CMK (cell line): ENCODE measurements at regions not wholly inside any gene's neighbourhood (a gene's known extent, or its start where the extent isn't known, plus 50 kb on each side); places are given as distances from the start of the nearest gene placed in this dataset.
A peak's percentile ranks its signal among the peaks of the same experiment; 100 is the strongest.

Experiments used
- DNase-seq: peaks from one replicate; pipeline ENCODE4 v3.0.0-alpha.2; 2010; ENCODE audit warnings: low read depth

DNA sequence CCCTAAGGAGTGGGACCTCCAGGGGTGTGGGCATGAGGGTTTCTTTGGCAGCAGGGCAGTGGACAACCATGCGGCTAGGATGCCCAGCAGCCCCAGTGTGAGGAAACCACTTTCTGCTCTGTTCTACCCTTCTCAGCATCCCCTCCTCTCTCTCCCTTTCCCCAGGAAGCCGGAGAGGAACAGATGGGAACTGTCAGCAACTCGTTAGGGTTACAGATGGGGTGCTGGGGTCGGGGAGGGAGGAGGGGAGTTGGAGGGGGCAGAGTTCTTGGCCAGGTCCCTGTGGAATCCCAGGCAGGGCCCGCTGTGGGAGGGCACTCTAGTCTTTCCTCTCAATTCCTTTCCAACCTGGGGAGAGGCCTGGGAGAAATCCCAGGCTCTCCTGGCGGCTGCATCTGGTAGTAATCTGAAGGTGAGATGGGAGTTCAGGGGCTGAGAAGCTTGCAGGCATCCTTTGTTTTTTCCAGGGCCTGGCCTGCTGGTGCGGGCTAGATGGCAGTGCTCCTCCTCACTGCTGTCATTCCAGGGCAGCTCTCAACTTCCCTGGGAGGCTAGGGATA, 93.9 kb upstream of the CSF3R start:
- no peak for DNase-seq

DNA sequence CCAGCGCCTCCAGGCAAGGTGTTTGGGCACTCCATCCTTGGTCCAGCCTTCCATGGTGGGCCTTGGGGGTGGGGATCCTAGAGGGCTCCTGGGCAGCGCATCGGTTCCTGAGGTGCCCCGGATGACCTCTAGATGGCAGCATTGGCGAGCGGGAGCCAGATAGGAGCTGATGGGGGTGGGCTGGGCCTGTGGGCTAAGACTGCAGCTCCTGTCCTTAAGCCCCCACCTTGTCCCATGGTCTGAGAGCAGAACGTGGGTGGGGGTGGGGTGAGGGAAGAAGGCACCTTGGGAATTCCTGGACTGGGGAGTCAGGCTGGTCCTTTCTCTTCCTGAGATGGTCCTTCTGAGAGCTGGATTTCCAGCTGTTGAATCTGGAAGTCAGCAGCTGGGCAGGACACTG, 93.4 kb upstream of the CSF3R start:
- DNase-seq: peak; percentile 12

DNA sequence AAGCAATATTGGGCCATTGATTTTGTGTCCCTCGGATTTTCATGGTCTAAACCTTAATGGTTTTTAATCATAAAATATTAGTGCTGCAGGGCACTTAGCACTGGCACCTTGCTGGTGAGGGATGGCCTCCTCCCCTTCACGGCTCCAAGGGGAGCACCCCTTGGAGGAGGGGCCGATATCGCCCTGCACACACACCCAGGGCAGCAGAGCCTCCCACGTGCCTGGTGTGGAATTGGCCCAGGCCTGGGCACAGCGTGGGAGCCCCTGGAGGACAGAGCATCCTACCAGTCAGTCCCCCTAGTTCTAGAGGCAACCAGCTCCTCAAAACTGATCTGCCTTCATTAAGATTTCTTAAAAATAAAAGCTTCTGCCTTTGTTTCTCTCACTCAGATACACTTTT, 90.7 kb upstream of the CSF3R start:
- DNase-seq: no peak

DNA sequence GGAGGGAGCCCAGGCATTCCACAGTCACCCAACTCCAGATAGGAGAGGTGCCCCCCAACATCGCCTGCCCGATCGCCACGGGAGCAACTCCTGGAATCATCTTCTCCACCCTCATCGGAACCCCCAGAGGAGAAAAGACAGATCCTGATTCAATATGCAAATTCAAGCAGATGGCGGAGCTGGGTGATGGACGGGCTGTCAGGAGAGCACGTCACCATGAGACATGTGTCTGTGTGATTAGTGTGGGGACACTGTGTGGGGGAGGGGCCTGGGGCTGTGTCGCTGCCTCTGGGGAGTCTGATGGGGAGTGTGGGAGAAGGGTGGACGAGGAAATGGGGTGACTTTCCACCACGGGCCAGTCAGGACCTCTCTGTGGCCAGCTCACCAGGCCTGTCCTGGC, 90.2 kb upstream of the CSF3R start:
- no peak for DNase-seq

DNA sequence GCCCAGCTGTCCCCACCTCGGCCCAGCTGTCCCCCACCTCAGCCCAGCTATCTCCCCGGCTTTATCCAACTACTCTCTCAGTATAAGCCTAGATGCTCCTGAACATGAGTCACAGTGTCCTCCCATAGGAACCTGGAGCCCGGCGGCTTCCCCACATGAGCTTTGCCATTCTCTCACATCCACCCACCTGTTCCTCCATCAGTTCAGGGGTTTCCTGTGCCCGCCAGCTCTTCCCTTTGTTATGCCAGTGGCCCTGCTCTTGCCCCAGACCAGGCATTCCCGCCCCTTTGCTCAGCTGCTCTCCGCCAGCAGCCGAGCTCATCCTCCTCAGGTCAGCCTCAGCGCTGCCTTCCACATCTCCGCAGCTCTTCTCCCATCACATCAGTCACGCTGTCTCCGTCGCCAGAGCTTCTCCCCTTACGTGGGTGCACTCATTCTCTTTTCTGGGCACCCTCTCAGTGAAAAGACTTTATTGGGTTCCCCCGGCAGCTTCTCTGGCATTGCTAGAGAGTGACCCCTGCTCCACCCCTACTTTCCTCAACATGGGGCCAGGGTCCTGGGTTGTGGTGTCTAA, 89.5 kb upstream of the CSF3R start:
- no peak for DNase-seq

DNA sequence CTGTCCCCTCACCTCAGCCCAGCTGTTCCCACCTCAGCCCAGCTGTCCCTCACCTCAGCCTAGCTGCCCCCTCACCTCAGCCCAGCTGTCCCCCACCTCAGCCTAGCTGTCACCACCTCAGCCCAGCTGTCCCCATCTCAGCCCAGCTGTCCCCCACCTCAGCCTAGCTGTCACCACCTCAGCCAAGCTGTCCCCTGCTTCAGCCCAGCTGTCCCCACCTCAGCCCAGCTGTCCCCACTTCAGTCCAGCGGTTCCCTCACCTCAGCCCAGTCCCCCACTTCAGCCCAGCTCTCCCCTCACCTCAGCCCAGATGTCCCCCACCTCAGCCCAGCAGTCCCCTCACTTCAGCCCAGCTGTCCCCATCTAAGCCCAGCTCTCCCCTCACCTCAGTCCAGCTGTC, 88.4 kb upstream of the CSF3R start:
- DNase-seq: no peak

DNA sequence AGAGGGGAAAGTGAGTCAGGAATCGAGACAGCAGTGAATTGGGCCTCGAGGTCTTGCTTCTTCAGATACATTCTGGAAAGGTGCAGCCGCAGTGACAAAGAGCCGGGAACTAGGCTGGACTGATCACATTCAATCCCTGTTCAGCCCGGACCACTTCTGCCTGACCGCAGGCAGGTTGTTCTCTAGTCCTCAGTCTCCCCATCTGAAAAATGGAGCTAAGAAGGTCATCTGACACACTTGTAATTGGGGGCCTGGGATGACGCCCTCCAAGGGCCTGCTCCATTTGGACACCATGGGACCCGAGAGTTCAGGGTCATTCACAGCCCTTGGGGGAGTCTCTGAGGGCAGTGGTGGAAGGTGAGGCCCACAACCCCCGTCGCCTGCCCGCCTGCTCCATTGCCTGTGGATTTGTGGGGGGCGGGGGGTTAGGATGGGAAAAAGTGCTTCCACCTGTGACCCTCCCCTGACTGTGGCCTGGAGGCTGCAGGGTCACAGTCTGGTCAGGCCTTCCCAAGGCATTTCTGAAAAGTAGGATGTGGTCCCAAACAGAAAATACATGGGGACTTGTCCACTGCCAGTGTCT, 87.9 kb upstream of the CSF3R start:
- no peak for DNase-seq

DNA sequence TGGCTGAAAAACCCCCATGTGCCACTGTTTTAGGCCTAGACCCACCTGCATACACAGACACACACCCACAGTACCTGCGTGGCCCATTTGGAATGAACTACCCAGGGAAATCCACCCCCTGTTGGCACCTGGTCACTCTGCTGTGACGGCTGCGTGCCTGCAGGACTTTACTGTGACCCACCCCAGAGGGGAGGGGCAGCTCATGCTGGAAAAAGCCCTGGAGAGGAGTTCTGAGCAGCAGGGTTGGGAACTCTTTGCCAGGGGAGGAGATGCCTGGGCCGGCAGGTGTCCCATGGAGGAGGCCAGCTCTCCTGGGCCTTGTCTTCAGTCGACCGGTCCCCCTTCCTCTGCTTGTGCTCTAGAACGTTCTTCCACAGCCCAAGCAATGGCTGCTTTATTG, 87.3 kb upstream of the CSF3R start:
- DNase-seq: no peak

DNA sequence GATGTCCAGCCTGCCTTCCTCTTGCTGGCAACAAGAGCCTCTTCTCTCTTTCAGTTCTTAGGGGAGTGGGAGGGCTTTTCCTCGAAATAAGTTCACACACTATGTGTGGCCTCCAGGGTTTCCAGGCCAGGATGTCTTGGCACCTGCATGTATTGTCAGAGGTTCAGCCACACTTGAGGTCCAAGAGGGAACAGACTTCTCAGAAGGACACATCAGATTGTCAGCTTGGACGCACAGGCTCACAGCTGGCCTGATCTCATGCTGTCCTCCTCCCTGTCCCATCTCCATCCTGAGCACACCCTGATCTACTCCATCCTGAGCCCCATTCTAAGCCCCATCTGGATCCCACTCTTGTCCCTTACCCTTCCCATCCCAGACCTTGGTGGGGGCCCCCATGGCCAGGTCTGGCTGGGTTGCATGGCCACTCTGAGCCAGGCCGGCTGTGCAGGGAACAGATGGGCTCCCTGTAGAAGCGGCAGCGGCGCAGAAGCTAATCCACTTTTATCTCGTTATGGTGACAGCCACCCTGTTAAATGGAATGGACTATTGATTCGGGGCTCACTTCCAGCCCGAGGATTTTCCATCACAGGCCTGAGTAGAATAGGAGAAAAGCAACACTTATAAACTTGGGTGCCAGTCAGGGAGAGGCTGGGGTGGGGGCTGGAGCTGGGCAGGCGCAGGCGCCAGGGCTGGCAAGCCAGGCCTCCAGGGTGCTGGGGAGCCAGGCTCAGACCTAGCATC, 85.1 kb upstream of the CSF3R start:
- DNase-seq: no peak

DNA sequence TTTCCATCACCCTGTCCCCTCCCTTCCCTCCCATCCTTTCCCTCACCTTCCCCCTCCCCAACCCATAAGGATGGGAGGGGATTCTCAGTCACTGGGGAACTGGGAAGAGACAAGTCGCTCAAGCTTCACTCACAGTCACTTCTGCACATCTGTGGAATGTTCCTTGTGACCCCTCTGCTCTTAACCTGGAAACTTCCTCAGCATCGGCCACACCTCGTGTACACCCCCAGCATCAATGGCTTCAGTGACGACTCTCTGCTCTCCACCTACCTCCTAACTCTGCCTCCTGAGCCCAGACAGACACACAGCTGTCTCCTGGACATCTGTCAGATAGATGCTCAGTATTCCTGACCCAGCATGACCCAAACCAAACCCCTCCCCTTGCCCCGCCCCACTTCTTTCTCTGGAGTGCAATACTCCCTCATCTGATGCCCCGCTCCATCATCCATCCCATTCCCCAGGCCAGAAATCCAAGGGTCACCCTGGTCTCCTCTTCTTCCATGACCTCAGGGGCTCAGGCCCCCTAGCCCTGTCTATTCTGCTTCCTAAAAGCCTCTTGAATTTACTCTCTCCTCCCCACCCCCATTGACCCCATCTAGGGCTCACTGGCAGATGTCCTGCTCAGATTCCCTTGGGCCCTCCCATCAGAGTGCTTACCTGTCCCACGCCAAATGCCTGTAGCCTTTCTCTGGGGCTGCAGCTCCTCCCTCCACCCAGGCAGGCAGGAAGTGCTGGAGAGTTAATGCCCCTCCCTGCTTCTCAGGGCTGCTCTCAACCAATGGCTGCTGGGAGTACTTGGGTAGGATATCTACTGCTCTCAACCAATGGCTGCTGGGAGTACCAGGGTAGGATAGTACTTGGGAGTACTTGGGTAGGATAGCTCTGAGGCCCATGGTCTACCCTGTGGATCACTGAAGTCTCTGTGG, 83.1 kb upstream of the CSF3R start:
- no peak for DNase-seq

DNA sequence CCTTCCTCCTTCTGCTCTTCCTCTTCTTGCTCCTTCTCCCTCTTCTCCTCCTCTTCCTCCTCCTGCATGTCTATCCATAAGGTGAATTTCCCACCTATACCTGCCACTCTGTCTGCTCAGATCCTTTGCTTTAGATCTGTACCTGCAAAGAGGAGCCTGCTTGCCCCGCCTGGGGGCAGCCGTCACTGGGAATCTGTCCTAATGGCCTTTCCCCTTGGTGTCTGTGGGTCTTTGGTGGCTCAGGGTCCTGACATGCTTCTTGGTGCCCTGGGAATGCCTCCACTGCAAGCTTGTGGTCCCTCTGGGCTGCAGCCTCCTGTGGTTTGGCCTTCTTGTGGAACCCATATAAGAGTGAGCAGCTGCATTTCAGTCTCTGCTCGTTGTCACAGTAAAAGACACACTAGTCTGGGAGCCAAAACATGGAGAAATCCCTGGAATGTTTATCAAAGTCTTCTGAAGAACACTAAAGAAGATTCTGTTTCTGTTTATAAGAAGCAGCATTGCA, 79.5 kb upstream of the CSF3R start:
- DNase-seq: no peak

DNA sequence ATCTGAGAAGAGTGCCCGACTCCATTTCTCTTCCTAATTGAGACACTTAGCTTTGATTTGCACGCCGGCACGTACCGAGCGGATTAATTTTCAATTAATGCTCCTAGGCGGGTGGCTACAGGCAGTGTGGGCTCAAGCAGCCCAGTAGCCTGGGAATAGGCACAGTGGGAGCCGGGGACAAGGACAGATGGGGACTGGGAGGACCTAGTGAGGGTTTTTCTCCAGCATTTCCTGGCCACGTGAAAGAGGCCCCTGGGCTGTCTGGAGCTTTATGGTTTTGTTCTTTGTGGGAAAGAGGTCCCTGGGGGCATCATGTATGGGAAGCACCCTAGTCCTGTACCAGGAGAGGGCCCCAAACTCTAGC, 78.6 kb upstream of the CSF3R start:
- no peak for DNase-seq

DNA sequence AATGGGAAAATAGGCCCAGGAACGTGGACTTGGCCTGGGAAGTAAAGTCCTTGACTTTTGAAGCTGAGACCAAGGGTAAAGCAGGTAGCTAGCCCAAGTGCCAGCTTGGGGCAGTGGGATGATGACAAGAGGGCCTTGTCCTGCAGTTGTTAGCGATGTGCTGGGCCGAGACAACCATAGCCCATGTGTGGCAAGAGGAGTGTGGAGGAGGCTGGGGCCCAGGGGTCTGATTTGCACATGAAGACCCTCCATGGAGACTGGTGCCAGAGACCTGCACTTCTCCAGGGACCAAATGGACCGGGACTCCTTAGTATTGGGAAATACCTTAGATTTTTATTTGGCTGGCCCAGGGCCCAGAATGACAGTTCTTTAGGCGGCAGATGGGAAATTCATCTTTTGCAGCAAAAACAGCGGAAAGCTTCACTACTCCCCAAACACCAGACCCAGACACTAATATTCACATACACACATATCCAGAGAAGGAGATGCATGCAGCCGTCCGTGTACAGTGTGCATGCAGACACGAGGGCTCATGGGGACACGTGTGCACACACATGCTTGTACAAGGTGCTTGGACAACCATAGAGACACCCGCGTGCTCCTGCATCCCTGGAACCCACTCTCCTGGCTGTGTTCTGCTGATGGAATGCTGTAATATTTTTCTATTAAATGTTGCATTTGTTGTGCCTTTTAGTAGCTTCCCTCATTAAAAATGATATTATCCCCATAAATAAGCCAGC, 78.1 kb upstream of the CSF3R start:
- no peak for DNase-seq

DNA sequence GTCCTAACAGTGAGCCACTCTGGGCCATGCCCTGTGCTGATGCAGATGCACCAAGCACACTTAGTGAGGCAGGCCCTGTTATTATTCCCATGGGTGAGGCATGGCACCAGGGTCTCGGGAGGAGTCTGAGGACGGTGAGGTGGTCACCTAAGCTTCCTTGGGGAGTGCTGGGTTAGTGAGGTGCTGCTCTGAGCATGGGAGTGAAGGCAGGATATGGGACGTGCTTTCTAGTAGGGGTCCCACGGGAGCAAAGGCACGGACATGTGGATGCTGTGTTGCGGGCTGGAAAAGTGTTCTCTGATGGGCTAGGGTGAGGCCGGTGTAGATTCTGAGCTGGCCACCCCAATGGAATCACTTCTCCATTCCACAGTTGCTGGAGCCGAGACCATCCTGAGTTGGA, 77.5 kb upstream of the CSF3R start:
- no peak for DNase-seq

DNA sequence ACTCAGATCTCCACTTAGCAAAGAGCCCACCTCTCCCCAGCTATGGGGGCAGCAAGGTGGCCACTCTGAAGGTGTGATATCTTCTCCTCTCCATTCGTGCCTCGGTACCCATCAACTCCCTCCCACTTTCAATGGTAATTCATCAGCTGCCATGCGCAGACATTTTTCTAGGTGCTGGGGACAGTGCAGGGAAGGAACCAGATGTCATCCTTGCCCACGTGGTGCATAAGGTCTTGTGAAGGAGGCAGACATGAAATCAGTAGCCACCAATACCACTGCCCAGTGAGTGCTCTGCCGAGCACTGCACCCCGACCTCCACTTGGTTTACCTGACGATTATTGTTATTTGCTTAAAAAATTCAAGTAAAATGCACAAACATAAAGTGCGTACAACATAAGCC, 76.3 kb upstream of the CSF3R start:
- DNase-seq: no peak

DNA sequence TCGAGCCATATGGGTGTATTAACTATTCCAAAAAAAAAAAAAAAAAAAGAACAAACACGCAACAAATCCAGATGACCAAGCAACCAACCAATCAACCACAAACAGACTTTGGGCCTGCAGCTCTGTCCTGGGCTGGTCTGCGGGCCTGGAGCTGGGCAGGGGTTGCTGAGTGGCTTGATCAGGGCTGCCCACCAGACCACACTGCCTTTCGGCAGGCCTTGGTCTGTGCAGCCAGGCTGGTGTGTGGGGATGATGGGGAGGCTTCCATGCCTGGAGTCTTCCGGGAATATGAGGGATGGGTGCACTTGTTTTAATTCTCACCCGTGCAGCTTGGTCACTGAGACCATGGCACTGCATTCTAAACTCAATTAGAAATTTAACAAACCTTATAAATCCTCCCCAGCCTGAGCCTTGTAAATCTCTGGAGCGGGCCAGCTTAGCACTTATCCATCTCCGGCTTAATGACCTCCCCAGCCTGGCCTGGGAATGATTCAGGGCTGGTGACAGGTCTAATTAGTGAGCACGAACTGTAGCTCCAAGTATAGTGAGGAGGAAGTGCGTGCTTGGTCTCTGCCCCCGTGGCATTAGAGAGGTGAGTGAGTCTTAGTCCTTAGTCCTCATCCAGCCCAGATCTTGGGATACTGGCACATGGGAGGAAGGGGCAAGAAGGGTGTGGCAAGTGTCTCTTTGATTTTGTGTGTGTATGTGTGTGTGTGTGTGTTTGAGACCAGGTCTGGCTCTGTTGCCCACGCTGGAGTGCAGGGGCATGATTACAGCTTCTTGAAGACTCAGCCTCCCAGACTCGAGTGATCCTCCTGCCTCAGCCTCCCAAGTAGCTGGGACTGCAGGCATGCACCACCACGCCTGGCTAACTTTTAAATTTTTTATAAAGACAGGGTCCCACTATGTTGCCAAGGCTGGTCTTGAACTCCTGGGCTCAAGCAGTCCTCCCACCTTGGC, 74.6 kb upstream of the CSF3R start:
- no peak for DNase-seq

DNA sequence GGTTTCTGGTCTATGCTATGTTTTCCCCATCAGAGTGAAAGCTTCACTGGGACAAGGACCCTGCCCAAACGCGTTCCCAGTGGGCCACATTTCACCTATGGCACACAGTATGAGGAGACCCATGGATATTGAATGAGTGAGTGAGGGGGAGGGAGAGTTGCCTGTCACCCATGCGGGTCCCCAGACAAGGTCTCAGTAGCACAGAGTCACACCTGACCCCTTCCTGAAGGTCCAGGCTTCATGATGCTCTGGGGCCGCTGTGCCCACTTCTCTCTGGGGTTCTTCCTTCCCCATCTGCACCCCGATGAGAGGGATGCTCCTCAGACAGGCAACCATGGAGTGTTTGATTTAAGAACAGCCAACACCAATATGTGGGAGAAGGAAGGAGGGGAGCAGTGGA, 72.3 kb upstream of the CSF3R start:
- no peak for DNase-seq

DNA sequence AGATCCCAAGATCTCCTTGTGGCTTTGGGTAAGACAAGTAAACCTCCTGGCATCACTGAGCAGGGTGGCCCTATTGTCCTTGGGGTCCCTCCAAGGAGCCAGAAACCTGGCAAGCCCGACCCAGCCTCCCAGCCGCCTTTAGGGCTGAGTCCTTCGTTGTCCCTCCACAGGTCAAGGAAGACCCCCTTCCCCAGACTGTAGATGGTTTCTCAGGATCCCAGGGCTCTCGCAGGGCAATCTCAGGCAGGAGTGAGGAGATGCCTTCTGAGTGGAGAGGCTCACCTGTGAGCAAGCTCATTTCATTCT, 71.6 kb upstream of the CSF3R start:
- no peak for DNase-seq

DNA sequence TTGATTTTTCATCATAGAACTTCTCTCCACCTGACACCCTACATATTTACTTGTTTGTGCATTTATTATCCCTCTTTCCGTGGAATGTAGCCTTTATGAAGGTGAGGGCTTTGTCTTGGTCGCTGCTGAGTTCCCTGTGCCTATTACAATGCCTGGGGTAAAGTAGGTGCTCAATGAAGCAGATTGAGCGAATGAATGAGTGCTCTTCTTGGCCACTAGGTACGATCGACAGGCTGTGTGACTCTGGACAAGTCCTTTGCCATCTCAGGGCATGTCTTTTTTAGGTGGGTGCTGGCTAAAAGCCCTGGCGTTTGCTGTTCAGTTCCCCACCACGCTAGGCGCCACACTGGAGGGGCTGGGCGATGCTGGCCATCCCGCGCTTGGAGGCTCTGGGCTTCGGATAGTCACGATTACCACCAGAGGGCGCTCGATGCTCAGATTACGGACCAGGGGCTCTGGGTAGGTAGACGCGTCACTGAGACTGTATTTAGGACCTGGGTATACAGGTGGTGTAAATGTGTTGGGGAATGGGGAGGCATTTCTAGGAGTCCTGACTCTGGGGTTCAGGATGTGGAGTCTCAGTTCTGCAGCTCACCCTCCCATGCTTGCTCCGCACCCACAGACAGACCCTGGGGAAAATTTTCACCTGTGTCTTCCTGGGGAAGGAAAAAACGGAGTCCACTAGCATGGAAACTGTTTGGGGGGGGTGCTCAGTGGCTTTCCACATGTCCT, 71.0 kb upstream of the CSF3R start:
- peak; percentile 39 for DNase-seq

DNA sequence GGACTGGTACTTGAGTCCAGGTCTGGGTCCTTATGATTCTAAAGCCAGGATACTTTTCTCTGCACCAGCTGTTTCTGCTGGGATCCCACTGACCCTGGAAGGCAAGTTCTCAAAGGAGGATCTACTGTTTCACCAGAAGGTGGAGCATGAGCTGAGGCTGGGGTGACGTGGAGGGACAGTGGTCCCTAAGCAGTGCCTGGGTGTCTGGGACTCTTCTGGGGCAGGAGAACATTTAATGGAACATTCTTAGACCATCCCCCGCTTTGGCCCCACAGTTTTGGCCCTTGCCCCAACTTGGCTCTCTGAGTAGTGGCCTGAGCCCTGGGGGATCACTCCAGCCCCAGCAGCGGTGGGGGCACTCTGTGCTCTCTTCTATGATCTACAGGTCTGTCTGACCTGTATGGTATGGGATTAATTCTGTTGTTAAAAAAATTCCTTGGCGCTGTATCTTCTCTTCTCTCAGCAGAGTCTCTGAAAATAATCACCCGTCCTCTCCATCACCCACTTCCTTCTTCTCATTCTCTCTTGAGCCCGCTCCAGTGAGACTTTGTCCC, 60.3 kb upstream of the CSF3R start:
- DNase-seq: no peak
